HG02938 (cell line): ENCODE measurements at regions not wholly inside any gene's neighbourhood (a gene's known extent, or its start where the extent isn't known, plus 50 kb on each side); places are given as distances from the start of the nearest gene placed in this dataset.
"Not testable (repeated sequence)": the region's sequence is repeated elsewhere in the genome, so short reads cannot be mapped to it uniquely, and the experiment has no call there.

ENCODE experiments used
- ATAC-seq: cut with Tn5 transposase; IDR thresholded peaks from one replicate; pipeline ENCODE4 v1.9.1; 2021; ENCODE audit warnings: mild to moderate bottlenecking, moderate library complexity; ENCODE audit not compliant: unreplicated experiment

DNA sequence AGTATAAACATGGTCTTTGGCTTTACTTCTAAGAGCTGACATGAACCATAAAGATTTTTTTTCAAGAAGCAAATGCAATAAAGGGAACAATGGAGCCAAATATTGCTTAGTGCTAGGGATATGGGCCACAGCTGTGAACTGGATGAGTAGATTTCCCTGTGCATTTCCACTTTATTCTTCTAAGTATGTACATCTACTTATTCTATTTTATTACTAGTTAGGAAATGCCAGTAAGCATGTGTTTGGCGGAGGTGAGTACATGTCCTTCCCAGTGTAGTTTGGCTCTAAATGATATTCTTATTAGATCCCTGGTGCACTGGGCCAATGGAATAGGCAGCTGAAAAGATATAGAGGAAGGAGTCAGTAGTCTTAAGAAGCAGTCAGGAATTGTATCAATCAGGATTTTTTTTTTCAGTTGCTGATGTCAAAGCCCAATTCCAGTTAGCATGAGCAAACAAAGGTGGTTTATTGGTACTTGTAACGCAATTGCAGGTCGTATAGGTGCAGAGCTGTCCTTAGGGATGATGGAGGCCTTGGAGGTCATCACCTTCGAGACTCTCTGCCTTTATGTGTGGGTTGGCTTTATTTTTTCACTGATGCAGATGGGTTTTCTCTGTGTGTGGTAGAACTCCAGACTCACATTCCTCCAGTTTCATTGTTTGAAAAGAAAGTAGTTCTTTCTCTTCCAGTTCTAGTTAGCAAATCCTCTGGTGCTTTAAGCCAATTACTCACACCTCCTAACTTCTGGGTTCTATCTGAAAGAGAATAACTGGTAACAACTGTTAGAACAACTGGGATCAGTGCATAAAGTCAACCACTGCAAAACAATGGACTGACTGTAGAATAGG is 139.0 kb upstream of the LRIG3 start:
- ATAC-seq = no peak

DNA sequence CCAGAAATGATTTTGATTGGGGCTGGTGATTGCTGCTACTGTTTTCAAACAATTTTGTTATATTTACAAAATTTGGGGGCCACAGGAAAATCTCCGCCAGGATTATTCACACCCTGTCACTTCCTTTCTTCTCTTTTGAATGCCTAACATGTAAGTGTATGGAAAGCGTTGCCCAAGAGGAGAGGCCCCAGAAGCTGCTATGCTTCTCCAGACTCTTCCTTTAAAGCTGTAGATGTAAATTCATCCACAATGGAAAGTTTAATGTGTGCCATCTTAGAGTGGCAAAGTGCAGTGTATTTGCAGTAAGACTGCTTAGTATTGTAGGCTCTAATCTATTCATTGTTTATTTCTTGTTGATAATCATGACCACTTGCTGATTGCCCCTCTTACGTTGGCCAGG is 136.7 kb upstream of the LRIG3 start:
- ATAC-seq = no peak

DNA sequence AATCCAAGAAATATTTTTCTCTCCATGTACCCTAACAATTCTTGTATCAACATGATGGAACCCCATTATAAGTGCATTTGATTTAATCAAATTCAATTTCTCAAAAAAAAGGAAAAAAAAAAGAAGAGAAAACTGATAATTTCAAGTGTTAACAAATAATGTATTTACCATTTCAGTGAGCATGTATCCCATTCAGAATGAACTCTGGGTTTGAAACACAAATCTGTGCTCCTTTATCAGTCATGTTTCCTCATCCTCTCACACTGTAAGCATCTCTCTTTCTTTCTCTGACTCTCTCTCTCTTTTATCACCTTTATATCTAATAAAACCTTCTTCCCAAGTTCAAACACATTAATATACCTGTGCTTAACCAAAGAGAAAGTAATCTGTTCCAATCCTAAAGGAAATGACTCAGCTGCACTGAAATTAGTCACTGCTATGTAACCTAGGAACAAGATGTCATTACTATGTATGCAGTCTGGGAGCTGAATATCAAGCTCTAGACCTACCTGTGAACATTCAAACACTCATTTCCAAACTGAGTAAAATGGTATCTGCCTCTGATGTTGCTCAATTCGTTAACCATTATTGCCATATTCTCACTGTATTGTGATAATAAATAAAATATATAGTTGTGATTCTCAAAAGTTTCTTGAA is 135.0 kb upstream of the LRIG3 start:
- ATAC-seq = no peak

DNA sequence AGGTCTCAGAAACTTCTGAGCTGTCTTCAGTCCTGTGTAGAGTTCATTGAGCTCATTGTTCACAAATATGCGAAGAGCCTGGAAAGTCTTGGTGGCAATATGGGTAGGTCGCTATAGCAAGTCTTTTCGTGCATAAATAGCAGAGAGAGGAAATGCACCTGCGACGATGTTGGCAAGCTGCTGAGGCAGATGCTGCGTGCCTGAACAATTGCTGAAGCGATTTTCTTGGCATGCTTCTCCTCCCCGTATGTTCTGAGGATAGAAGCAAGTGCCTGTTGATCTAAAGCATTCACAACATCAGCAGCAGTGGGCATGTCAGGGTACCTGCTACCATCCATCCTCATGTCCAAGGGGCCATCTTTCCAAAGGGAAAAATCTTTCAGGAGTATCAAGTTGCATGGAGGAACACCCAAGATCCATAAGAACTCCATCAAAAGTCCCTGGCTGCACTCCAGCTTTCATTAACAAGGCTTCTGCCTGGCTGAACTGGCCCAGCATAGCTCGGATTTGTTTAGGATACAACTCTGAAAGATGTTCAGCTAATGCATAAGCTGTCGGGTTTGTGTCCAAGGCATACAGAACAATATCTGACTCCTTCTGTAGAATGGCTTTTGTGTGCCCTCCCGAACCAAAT is 133.1 kb upstream of the LRIG3 start:
- ATAC-seq = not testable (repeated sequence)

DNA sequence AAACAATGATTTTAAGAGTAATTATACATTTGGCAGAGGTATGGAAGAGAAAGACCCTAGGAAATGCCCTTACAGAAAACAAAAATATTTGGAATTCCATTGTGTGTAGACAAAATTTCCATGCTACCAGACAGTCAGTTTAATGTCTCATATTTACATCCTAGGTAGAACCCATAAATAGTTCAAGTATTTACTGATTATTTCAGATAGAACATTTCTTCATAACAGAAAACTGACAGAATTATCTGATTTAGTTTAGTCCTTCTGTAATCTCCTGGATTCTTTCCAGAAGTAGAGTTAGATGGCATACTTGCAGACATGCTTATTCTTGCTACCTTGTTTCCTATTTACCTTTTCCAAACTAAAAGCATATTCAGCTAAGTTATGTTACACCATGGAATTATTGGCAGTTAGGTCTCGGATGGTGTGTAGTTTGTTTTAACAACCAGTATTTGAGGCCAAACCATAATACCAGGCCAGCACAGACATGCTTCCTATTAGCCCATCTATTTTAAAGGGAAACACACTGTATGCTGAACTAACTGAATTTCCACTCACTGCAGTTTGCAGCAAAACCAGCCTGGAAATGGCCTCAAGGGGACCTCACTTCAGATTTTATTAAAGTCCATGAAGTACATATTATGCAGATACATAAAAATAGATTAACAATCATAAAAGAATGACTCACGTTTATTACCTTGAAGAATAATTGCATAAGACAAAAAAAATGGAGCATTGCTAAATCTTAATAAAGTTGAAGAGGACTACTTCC is 126.6 kb upstream of the LRIG3 start:
- no peak for ATAC-seq

DNA sequence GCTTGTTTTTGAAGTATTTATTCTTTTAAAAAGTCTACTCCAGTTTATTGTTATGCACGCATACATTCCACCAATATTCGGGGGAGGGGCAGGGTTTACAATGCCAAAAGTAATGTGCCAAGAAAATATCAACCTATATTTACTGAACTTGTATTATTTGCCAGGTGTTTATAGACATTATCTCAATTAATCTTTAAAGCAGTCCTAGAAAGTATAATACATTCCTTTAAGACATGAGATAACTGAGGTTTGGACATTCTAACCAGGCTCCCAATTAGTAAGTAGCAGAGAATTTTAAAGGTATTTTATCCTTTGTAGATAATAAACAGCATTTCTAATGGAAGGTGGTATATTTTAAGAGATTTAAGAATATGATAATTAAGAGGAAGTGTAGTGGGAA is 124.5 kb upstream of the LRIG3 start:
- ATAC-seq = no peak

DNA sequence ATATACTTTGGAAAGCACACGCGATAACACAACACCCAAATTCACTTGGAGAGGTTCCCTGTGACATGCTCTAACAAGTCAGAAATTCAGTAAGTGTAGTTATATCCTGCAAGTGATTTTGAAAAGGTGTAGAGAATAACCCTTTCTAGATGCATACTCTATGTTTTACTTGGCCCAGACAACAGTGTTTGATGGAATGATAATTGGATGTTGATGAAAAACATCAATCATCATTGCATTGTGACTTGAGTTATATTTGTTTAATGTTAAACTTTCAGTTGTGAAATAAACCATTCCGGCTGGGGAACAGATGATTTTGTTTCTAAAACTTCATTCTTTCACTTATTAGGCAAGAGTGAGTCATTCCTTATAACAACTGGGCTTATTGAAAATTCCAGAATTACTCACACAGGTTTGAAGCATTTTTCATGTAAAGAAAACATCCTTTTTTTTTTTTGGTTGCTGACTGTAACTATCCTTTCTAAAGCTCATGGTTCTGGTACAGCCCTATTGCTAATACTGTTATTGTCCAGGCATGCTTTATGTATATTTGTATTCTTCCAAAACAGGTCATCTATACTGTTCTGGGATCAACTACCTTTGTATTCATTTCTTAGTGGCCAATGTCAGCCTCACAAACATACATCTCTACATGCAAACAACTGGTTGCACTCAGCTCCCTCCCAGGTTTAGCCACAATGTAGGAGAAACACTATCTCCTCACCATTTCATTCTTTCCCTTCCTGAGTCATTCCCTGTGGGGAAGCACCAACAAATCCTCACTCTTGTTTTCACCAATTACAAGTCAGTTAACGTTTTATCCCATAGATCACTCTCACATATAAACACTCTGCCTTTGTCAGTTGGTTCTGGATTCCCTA is 121.2 kb upstream of the LRIG3 start:
- no peak for ATAC-seq

DNA sequence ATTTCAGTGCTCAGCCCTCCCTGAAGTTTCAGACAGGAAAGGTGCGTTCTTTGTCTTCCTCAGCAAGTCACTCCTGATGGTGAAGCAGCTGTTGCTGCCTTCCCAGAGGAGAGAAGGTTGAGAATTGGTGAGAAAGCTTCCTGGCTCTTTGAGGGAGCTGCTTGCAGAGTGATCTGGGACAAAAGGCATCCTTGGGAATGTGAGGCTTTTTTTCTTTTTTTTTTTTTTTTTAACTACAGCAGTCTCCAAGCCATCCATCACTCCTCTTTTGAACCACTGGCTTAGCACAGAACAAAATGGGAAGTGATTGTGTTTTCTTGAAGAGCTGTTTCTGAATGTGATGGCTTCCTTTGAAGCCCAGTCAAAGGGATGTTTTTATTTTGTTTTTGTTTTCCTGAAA is 120.4 kb upstream of the LRIG3 start:
- no peak for ATAC-seq

DNA sequence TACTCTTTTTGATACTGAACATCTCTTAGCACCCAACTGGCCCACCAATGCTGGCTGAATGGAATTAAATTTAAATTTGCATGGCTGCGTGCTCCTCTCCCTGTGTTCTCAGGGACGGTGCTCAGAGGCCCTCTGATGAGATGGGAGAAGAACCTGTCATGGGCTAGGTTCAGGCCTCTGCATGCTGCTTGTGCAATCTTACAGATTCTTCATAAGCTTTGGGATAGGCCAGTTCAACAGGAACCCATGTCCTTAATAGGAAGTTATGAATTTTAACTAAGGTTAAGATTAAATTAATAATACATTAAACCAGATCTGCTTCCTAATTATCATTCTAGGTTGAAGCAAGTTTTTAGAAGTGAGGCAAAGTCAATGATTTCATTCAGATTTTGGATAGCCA is 119.7 kb upstream of the LRIG3 start:
- ATAC-seq = no peak

DNA sequence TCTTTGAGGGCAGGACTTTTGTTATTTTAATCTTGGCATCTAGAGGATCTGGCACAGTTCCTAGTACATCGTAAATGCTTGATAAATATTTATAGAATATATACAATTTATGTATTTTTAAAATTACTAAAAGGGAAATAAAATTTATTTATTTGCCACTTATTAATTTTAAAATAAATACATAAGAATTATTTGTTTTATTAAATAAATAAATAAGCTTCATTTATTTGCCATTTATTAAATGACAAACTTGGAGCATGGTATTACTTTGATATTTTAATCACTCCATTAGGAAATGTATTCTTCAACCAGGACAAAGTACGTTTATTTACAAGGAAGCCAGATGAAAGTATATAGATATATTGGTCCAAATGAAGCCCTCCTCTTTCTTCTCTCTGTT is 118.7 kb upstream of the LRIG3 start:
- no peak for ATAC-seq

DNA sequence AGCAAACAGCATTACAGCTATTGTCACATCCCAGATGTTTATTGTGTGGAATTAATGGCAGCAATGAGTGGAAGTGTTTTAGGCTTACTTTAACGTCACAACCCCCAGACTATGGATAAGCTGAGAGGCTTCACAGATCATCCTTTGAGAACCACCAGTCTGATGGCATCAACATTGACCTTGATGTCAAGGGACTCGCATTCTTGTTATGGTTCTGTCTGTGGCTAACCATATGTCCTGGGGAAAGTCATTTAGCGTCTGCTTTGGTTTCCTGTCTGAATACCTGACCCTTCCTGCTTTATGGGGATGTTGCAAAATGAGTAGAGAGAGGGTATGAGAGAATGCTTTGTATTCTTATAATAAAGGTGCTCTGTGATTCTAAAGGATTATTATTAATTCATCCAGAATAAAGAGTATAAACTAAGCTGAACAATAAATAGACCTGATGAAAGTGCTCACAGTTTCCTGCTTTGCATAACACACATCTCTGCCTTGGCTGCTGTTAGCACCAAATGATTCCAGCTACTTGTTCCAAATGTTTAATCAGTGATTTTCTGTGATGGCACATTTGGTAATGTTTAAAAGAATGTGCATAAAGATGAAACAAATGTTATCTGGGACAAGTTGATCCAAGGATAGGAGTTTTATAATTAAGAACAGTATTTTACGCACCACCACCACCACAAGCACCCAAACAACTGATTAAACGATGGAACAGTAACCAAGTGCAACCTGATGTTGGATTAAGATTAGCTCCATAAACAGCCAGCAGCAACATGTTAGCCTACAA is 116.9 kb upstream of the LRIG3 start:
- ATAC-seq = peak; percentile 64

DNA sequence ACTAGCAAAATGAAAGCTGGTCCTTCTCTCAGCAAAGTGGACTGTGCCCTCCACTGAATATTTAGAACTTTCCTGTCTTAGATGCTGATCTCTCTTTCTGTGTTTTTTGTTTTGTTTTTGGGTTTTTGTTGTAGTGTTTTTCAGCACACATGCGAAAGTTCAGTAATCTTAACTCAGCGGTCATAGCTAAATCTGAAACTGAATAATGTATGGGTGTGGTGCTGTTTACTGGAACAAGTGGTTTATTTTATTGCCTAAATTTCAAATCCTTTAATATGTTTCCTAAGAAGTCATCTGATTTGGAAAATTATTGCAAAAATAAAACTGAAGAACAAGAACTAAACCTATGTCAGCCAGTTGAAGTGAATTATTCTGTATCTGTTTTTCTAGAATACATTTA is 116.0 kb upstream of the LRIG3 start:
- ATAC-seq = no peak

DNA sequence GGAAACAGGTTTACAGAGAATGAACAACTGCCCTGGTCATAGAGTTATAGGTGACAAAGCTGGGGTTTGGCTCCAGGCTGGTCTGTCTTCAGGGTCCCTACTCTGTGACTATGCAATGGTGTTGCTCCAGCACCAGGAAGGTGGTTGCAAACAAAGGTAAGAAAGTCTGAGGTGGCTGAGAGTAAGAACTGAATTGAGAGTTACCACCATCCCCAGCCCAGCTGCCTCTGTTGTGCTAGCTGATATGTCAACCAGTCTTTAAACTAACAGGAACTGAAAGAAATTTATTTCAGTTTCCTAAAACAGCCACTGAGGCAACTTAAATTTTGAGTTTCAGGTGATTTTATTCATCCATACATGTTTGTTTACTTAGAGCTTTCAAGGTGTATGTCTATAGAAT is 111.0 kb upstream of the LRIG3 start:
- ATAC-seq = no peak

DNA sequence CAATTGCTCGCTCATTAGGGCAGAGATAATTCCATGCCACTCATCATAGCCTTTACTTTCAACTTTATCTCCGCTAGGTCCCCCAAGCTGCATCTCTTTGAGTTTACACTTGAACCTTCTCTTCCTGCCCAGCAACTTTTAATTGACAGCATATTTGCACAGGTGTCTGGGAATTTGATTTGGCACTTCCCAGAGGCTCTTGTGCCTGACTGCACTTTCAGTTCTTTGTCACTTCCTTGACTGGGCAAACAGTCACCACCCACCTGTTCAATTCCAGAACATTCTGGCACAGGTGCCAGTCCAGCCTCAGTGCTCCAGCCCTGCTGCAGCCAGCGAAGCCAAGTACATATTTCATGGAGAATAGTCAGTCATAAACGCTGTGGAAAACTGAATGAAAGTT is 110.1 kb upstream of the LRIG3 start:
- ATAC-seq = no peak

DNA sequence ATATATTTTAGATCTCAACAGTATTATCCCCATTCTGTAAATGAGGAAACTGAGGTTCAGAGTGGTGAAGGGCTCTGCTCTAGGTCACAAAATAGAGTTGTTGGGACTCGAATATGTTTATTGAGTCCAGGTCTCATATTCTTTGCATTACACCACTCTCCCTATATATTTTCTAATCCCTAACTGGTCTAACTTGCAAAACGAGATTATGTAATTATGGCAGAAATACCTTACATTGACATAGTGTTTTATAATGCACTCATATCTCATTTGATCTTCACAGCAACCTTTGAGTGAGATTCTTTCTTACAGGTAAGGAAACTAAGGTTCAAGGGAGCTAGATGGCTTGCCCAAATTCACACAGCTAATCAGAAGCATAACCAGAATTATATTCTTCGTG is 106.9 kb upstream of the LRIG3 start:
- ATAC-seq = no peak

DNA sequence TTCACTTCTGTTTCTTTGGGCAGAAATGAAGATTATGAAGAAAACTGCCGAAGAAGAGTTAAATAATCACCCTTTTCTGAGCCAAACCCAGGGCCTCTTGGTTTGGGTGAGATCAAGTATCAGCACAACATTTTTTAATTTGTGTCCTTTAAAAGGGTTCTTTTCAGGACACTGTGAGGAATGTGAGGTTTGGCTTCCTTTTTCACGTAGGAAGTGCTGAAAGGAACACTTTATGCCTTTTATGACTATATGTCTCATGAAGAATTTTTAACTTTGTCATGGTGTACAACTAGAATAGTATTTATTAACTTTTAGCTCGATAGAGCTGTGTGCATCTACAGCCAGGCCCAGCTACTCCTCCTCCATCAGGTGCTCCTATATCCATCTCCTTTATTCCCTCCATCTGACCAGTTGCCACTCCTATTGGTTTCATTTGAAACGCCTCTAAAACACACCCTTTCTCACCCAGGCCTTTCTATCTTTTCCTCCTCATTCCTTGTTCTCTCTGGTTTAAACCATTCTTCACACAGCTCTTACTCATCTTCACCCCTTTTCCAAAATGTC is 103.6 kb upstream of the LRIG3 start:
- no peak for ATAC-seq

DNA sequence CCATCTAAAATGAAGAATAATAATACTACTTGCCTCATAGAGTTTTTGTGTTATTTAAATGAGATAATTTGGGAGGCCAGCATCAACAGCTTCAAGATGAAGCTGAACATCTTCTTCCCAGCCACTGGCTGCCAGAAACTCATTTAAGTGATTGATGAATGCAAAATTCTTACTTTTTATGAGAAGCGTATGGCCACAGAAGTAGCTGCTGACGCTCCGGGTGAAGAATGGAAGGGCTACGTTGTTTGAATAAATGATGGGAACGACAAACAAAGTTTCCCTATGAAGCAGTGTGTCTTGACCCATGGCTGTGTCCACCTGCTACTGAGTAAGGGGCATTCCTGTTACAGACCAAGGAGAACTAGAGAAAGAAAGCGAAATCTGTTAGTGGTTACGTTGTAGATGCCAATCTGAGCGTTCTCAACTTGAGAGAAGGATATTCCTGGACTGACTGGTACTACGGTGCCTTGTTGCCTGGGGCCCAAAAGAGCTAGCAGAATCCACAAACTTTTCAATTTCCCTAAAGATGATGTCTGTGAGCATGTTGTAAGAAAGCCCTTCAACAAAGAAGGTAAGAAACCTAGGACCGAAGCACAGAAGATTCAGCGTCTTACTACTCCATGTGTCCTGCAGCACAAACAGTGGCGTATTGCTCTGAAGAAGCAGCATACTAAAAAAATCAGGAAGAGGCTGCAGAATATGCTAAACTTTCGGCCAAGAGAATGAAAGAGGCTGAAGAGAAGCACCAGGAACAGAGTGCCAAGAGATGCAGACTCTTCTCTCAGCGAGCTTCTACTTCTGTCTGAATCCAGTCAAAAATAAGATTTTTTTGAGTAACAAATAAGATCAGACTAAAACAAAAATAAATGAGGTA is 100.0 kb upstream of the LRIG3 start:
- no peak for ATAC-seq

DNA sequence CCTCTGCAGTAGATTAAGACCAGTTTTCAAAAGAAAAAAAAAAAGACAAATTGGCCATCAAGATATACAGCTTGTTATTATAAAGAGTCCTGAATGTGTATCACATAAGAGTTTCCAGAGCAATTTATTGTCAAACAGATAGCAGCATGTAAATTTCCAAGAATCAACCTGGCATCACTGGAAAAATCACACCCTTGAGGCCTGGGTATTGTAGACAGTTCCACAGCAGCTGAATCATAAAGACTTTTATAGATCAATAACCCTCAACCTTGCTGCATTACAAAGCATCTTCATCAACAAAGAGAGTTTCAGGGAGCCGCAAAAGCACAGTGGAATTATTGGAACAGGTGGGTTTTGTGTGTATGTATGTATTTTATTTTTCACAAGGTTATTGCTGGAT is 94.6 kb upstream of the LRIG3 start:
- no peak for ATAC-seq
